Spinal cord (tissue), 9 donors: ENCODE measurements at regions not wholly inside any gene's neighbourhood (a gene's known extent, or its start where the extent isn't known, plus 50 kb on each side); places are given as distances from the start of the nearest gene placed in this dataset.

Experiments used
- DNase-seq, 6 donors: peaks; one replicate each; pipeline versions ENCODE4 v3.0.0 to v3.0.0-alpha.2; 2013 to 2015; ENCODE audit warnings: low spot score in 6 of 6, low read depth in 4 of 6
- H3K27ac ChIP-seq: one replicate; pipeline ENCODE4 v1.5.1; 2013; ENCODE audit warnings: low read depth, low read length, control low read depth
- H3K27me3 ChIP-seq: one replicate; pipeline ENCODE4 v1.6.1; 2013; ENCODE audit warnings: low read length; ENCODE audit not compliant: control insufficient read depth, insufficient read depth
- H3K36me3 ChIP-seq: one replicate; pipeline ENCODE4 v1.6.1; 2013; ENCODE audit warnings: low read length; ENCODE audit not compliant: control insufficient read depth, insufficient read depth
- H3K4me1 ChIP-seq: one replicate; pipeline ENCODE4 v1.6.1; 2013; ENCODE audit warnings: low read length; ENCODE audit not compliant: control insufficient read depth, insufficient read depth
- H3K4me3 ChIP-seq: one replicate; pipeline ENCODE4 v1.5.1; 2013; ENCODE audit warnings: low read depth, low read length, control low read depth
- H3K9me3 ChIP-seq: one replicate; pipeline ENCODE4 v1.6.1; 2013; ENCODE audit warnings: low read length; ENCODE audit not compliant: control insufficient read depth, insufficient read depth
- WGBS: methylation state at CpG from one replicate; pipeline ENCODE4 v1.1.5; 2013; ENCODE audit warnings: missing lambda C conversion rate; ENCODE audit not compliant: insufficient coverage; 5-methylcytosine and 5-hydroxymethylcytosine counted together
- donor health status: healthy.

DNA sequence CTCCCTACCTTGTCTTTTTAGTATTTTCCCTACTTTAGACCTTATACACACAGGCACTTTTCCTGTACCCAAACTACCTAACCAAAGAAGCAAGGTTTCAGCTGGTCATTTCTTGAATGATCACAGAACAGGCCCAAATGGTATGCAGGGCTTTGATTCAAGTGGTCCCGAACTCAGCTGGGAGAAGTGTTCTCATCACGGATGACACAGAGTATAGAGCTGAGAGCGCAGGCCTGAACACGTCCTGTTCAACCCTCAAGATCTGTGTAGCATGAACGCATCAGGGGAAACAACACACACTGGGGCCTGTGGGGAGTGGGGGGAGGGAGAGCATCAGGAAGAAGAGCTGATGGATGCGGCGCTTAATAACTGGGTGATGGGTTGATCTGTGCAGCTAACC lies 318.2 kb downstream of the SFMBT2 start:
- Histone ChIP-seq H3K27ac (no peak overlapping the region), H3K27me3 (no peaks in the 10 kb centered on the region), H3K9me3 (no peaks in the 10 kb centered on the region), H3K4me3 (no peak overlapping the region), H3K36me3 (no peaks in the 10 kb centered on the region), H3K4me1 (no peaks in the 10 kb centered on the region)
- 97% methylated on average over 3 of the region's 7 CpGs for WGBS
- no peak for DNase-seq

DNA sequence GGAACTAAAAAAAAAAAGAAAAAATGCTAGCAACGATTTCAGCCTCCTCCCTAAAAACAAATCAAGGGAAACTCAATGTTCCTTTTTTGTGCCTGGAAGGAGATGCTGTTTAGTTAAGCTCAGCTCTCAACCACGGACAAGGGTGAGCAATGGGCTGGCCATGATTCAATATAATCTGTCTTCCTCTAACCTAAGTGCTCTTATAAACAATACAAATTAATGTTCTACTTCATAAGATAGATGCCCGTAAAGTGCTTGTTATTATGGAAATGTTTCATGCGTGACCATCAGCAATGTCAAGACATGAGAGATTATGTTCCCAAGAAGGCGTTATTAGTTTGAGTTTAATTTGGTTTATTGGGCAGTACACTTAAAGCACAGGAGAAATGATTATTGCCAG lies 320.3 kb downstream of the SFMBT2 start:
- H3K36me3 ChIP-seq, result no peaks in the 10 kb centered on the region

DNA sequence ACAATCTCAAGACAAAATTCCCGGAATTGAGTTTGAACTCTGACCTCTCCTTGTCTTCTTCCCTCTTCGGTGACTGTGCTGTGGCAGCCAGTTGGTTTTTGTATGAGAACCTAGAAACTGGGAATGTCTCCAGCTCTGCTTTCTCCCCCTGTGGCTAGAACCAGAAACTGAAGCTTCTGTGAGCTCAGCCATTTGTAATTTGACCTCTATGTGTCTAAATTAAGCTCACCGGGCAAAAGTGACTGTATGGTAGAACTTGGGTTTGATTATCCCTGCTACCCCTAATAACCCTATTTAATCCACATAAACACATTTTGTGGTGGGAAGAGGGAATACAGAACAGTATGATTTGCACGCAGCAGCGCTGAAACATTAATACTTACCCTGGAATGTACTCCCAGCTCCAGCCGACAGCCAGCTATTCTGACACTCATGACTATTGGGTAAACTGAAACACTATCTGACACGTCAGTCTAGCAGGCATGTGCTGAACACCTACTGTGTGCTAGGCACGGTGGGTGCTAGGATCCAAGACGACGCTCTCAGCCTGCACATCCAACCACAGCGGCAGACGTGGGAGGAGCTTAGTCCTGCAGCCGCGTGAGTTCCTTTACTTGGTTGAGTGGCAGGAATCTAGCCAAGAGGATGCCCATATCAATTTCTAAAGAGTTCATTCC lies 324.8 kb downstream of the SFMBT2 start:
- WGBS, result 54% methylated on average over 6 of the region's 14 CpGs
- Histone ChIP-seq H3K4me3 (no peak overlapping the region), H3K4me1 (peaks cover 4% of the 10 kb centered on the region), H3K27ac (no peak overlapping the region), H3K36me3 (no peaks in the 10 kb centered on the region), H3K9me3 (no peaks in the 10 kb centered on the region), H3K27me3 (no peaks in the 10 kb centered on the region)
- DNase-seq, result peak in 5 of 6 donors; percentile 19 to 77 (median 39)

More for the DNA sequence above, 320.3 kb downstream of the SFMBT2 start:
- 77% methylated on average over 2 of the region's 5 CpGs for WGBS
- H3K4me3 ChIP-seq, result no peak overlapping the region
- H3K9me3 ChIP-seq, result no peaks in the 10 kb centered on the region
- H3K27me3 ChIP-seq, result no peaks in the 10 kb centered on the region
- no peak overlapping the region for H3K27ac ChIP-seq
- H3K4me1 ChIP-seq, result peaks cover 4% of the 10 kb centered on the region
- peak in 1 of 6 donors; percentile 56 for DNase-seq

DNA sequence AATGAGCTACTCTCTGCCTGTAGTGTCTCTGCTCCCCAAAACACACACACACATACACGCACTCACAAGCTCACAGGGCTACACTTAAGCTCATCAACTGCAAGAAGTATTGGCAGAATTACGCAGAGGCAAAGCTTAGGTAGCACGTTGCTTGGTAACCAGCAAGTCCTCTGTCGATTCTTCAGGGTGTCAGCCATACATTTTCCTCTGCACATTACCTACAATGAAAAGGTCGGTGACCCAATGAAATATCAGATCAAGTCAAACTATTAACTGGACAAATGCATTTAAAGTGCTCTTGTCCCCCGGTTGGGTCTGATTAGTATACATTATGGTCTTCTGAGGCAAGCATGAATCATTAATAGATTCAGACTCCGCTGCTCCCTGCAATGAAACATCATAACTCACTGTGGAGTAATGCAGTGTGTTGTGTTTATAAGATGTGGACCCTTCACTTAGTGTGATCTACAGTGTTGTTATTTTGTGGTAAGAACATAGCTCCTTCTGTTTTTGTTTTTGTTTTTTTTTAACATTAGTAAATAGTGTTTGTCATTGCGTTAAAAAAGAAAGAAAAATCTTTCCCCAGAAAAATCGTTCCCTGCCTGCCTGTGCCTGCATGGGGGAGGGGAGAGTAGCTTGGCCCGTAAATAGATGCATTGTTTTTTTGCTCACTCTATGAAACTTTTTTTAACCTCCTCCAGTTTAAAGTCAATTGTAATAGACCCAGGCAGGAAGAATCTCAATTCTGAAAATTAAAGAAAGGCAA lies 325.5 kb downstream of the SFMBT2 start:
- peak; percentile 43 to 96 (median 50) for DNase-seq
- Histone ChIP-seq H3K27me3 (no peaks in the 10 kb centered on the region), H3K36me3 (no peaks in the 10 kb centered on the region), H3K9me3 (no peaks in the 10 kb centered on the region), H3K27ac (no peak overlapping the region), H3K4me1 (peaks cover 4% of the 10 kb centered on the region), H3K4me3 (no peak overlapping the region)
- WGBS, result 20% methylated on average over 4 of the region's 10 CpGs

DNA sequence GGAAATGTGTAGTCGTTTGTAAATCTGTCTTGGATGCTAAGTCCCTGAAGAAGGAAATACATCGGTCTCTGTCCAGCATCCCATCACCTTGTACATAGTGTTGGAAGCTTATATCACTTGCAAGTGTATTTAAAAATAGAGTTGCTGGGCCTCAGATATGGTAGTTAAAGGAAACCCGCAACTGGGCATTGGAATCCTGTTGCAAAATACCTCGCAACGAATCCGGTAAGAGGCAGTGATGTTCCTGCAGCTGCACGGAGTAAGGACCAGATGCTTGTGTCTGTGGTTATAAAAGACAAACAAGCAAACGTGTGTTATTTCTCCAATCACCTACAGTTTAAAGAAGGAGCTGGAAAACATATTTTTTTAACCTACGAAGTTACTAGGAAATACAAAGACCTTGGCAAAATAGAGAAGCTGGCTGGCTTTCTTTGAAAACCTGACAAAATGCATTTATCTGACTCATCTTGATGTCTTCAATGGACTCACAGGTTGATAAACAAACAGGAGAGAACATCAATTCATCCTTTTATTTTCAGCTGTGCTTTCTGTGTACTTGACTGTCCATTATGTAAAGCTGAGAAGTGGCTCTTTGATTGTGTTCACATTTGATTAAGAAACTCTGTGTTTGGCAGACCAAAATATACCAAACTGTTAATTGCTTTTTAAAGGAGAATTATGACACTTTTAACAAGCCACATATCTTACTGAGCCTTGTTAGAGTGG lies 326.4 kb downstream of the SFMBT2 start:
- DNase-seq, result peak in 5 of 6 donors; percentile 6 to 68 (median 24)
- WGBS, result 30% methylated on average over 5 of the region's 9 CpGs
- no peaks in the 10 kb centered on the region for H3K36me3 ChIP-seq
- H3K27me3 ChIP-seq, result no peaks in the 10 kb centered on the region
- H3K9me3 ChIP-seq, result no peaks in the 10 kb centered on the region
- H3K27ac ChIP-seq, result no peak overlapping the region
- H3K4me3 ChIP-seq, result no peak overlapping the region
- H3K4me1 ChIP-seq, result peaks cover 4% of the 10 kb centered on the region

DNA sequence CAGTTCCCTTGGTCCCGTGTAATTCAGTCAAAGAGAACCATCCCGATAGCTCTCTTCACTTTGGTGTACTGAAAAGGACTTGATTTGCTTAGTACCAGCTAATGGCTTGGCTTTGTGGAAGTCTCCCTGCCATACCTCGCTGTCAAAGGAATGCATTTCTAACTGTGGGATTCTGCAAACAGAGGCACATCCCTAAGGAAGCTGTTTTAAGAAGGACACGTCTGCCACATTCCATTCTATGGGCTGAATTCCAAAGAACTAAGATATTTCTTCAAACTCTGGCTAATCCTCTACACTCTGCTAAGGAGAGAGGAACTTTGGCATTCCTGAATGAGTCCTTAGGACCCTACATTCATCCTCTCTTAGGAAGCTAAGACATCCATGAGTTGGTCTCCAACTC lies 327.9 kb downstream of the SFMBT2 start:
- 61% methylated on average over 4 of the region's 4 CpGs for WGBS
- Histone ChIP-seq H3K27me3 (no peaks in the 10 kb centered on the region), H3K4me3 (no peak overlapping the region), H3K36me3 (no peaks in the 10 kb centered on the region), H3K4me1 (peaks cover 4% of the 10 kb centered on the region), H3K9me3 (no peaks in the 10 kb centered on the region), H3K27ac (no peak overlapping the region)
- no peak for DNase-seq

DNA sequence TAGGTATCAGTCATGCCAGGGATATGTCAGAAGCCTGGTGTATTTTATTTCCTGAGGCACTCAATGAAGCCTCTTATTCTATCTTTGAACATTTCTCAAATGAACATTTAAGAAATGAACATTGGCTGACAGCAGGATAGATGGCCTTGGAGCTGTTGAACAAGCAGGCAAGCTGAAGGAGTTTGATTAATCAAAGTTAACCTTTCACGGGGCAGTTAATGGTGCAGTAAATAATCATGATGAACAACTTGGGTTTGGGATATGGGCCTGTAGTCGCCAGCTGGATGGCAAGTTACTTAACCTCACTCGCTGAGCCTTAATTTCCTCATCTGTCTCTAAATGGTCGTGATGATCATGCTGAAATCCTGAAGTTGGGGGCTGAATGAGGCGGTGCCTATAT lies 333.0 kb downstream of the SFMBT2 start:
- no peaks in the 10 kb centered on the region for H3K9me3 ChIP-seq
- H3K27ac ChIP-seq, result no peak overlapping the region
- no peaks in the 10 kb centered on the region for H3K36me3 ChIP-seq
- H3K4me3 ChIP-seq, result no peak overlapping the region
- peak in 1 of 6 donors; percentile 35 for DNase-seq
- H3K4me1 ChIP-seq, result no peaks in the 10 kb centered on the region
- H3K27me3 ChIP-seq, result no peaks in the 10 kb centered on the region
- 71% methylated on average over 2 of the region's 5 CpGs for WGBS

DNA sequence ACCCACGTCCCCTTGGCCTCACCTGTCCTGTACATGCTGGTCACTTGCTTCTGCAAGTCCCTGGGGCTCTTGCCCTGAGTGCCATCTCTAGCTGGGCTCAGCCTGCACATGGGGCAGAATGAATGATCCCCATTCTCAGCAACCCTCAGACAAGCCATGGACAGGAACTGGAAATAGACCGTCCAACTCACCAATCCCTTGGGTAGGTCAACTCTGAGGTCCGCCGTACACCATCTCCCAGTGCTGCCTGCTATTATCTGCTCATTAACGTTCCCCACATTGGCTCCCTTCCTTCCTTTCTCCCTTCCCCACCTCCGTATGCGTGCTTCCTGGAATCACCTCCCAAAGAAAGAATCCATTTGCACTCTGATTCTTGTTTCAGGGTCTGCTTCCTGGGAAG lies 335.0 kb downstream of the SFMBT2 start:
- no peaks in the 10 kb centered on the region for H3K27me3 ChIP-seq
- no peaks in the 10 kb centered on the region for H3K4me1 ChIP-seq
- no peaks in the 10 kb centered on the region for H3K36me3 ChIP-seq
- H3K4me3 ChIP-seq, result no peak overlapping the region
- DNase-seq, result no peak
- no peak overlapping the region for H3K27ac ChIP-seq
- 73% methylated on average over 7 of the region's 7 CpGs for WGBS
- no peaks in the 10 kb centered on the region for H3K9me3 ChIP-seq

DNA sequence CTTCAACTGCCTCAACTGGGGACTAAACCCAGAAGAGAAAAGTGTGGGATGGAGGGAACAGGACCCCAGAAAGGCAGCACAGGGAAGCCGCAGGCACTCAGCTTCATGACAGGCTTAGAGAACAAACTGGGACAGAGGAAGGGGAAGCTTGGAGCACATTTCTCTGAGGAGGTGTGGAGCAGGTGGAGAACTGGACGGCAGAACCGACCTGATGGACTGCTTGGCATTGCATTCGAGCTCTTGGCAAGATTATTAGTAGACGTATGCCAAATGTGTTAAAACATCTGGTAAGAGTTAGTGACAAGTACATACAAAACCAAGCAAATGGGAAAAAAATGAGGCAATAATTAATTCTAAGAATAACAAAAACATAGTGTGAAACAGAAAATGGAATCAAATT lies 335.7 kb downstream of the SFMBT2 start:
- H3K4me3 ChIP-seq, result no peak overlapping the region
- H3K9me3 ChIP-seq, result no peaks in the 10 kb centered on the region
- WGBS, result 75% methylated on average over 3 of the region's 5 CpGs
- H3K36me3 ChIP-seq, result no peaks in the 10 kb centered on the region
- H3K4me1 ChIP-seq, result no peaks in the 10 kb centered on the region
- no peaks in the 10 kb centered on the region for H3K27me3 ChIP-seq
- H3K27ac ChIP-seq, result no peak overlapping the region
- DNase-seq, result peak in 1 of 6 donors; percentile 48
